ENCODE measurements at regions not wholly inside any gene's neighbourhood (a gene's known extent, or its start where the extent isn't known, plus 50 kb on each side); places are given as distances from the start of the nearest gene placed in this dataset.
"Not testable (repeated sequence)": the region's sequence is repeated elsewhere in the genome, so short reads cannot be mapped to it uniquely, and the experiment has no call there.

DNA sequence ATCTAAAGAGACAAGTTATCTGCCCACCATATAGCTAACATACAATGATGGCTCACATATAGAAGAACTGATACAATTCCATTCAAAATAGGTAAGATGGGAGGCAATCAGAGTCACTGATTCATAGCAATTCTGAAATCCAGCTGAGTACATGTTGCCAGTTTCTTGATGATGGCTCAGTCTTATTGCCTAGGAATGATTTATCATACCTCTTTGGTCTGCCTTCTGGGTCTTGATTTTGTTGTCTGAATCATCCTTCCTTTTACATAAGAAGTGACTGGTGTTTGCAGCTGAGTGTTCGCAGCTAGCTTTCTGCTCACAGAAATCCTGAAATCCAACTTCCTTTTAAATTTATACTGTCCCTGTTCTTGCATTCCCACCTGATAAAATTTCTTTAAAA lies 463.2 kb upstream of the MGAT4C start:
- no peaks in the 10 kb centered on the region for H3K27me3 ChIP-seq (replicated peaks; ENCODE audit: control insufficient read depth, insufficient read depth, low read length)
- no peaks in the 10 kb centered on the region for H3K36me3 ChIP-seq (ENCODE audit: control insufficient read depth, insufficient read depth, low read length)
- no peak for DNase-seq (ENCODE audit: extremely low read depth, insufficient read length)
- TF ChIP-seq, protein P1, sequence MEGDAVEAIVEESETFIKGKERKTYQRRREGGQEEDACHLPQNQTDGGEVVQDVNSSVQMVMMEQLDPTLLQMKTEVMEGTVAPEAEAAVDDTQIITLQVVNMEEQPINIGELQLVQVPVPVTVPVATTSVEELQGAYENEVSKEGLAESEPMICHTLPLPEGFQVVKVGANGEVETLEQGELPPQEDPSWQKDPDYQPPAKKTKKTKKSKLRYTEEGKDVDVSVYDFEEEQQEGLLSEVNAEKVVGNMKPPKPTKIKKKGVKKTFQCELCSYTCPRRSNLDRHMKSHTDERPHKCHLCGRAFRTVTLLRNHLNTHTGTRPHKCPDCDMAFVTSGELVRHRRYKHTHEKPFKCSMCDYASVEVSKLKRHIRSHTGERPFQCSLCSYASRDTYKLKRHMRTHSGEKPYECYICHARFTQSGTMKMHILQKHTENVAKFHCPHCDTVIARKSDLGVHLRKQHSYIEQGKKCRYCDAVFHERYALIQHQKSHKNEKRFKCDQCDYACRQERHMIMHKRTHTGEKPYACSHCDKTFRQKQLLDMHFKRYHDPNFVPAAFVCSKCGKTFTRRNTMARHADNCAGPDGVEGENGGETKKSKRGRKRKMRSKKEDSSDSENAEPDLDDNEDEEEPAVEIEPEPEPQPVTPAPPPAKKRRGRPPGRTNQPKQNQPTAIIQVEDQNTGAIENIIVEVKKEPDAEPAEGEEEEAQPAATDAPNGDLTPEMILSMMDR (IDR thresholded peaks at IDR 0.05; ENCODE audit: insufficient read depth, low read length, poor library complexity, severe bottlenecking), result no peak
- H3K4me3 ChIP-seq (replicated peaks; ENCODE audit: low read depth, low read length), result no peak overlapping the region

DNA sequence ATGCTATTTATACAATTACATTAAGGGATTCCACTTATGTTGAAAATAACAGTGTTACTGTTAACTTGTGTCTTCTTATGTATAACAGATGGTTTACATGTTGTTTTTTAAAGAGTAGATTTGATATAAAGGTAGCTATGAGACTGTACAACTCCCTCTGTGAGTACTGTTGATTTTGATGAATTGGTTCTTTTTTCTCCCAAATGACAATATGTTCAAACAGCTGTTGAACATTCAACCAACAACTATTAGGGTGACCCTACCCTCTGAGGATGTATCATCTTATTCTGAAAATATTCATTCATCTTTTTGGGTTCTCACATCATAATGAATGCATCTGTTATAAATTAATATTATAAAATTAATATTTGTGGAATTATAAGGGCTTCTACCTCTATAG lies 456.9 kb upstream of the MGAT4C start:
- DNase-seq (ENCODE audit: extremely low read depth, insufficient read length), result no peak
- H3K36me3 ChIP-seq (ENCODE audit: control insufficient read depth, insufficient read depth, low read length), result no peaks in the 10 kb centered on the region
- no peaks in the 10 kb centered on the region for H3K27me3 ChIP-seq (replicated peaks; ENCODE audit: control insufficient read depth, insufficient read depth, low read length)
- TF ChIP-seq, protein P1 (IDR thresholded peaks at IDR 0.05; ENCODE audit: insufficient read depth, low read length, poor library complexity, severe bottlenecking), result no peak
- H3K4me3 ChIP-seq (replicated peaks; ENCODE audit: low read depth, low read length), result no peak overlapping the region

DNA sequence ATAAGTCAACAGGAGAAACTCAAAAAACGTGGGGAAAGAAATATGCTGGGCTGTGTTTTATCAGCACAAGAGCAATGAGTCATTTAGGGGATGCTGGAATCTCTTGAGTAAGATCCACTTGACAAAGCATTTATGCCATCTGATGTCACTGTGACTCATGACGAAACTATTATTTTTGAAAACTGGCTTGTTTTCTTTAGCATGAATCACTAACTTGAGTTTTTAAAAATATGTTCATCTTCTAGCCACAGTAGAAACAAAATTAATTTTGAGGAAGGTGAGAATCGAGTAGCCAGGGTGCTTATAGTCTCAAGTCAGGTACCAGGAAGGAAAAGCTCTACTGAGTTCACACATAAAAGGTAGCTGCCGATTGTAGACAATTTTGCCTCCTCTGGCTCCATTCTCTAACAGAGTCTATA lies 456.2 kb upstream of the MGAT4C start:
- TF ChIP-seq, protein P1 (IDR thresholded peaks at IDR 0.05; ENCODE audit: insufficient read depth, low read length, poor library complexity, severe bottlenecking), result no peak
- Histone ChIP-seq H3K4me3 (replicated peaks; ENCODE audit: low read depth, low read length) (no peak overlapping the region), H3K27me3 (replicated peaks; ENCODE audit: control insufficient read depth, insufficient read depth, low read length) (no peaks in the 10 kb centered on the region), H3K36me3 (ENCODE audit: control insufficient read depth, insufficient read depth, low read length) (no peaks in the 10 kb centered on the region)
- no peak for DNase-seq (ENCODE audit: extremely low read depth, insufficient read length)

DNA sequence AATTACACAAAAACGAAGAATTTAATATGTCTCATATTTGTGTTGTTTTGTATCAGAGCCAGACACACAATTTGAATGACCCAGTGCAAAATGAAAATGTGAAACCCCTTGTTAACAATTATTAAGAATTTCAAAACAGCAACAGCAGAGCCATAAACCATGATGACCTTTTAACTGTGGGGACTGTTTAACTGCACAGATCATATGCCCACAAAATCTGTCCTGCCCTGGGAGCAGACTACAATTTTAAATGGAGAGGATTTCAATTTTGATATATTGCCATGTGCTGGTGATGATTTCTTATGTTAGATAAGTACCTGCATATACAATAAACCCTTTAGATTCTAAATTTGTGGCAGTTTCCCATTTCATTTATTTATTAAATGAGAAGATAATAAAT lies 455.5 kb upstream of the MGAT4C start:
- TF ChIP-seq, protein P1 (IDR thresholded peaks at IDR 0.05; ENCODE audit: insufficient read depth, low read length, poor library complexity, severe bottlenecking), result no peak
- H3K27me3 ChIP-seq (replicated peaks; ENCODE audit: control insufficient read depth, insufficient read depth, low read length), result no peaks in the 10 kb centered on the region
- H3K4me3 ChIP-seq (replicated peaks; ENCODE audit: low read depth, low read length), result no peak overlapping the region
- DNase-seq (ENCODE audit: extremely low read depth, insufficient read length), result no peak
- H3K36me3 ChIP-seq (ENCODE audit: control insufficient read depth, insufficient read depth, low read length), result no peaks in the 10 kb centered on the region

DNA sequence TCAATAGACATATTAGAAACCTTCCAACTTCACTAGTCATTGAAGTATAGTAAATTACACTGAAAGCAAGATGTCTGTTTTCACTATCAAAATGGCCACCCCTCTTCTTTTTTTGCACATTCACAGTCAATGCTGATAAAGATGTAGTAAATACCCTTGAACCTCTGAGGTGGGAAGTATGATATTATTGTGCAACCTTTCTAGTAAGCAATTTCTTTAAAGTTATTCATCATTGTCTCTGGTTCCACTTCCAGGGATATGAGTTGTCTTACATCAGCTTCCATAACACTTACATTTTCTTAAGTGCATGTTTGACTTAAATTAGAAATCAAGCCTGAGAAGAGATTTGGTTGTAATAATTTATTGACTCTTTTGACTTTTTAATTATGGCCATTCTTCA lies 453.9 kb upstream of the MGAT4C start:
- TF ChIP-seq, protein P1 (IDR thresholded peaks at IDR 0.05; ENCODE audit: insufficient read depth, low read length, poor library complexity, severe bottlenecking), result no peak
- Histone ChIP-seq H3K36me3 (ENCODE audit: control insufficient read depth, insufficient read depth, low read length) (no peaks in the 10 kb centered on the region), H3K27me3 (replicated peaks; ENCODE audit: control insufficient read depth, insufficient read depth, low read length) (no peaks in the 10 kb centered on the region), H3K4me3 (replicated peaks; ENCODE audit: low read depth, low read length) (no peak overlapping the region)
- DNase-seq (ENCODE audit: extremely low read depth, insufficient read length), result no peak

DNA sequence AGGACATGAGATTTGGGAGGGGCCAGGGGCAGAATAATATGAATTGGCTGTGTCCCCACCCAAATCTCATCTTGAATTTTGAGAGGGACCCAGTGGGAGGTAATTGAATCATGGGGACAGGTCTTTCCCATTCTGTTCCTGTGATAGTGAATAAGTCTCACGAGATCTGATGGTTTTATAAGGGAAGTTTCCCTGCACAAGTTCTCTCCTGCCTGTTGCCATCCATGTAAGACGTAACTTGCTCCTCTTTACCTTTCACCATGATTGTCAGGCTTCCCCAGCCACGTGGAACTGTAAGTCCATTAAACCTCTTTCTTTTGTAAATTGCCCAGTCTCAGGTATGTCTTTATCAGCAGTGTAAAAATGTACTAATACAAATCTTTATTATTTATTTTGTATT lies 452.8 kb upstream of the MGAT4C start:
- H3K36me3 ChIP-seq (ENCODE audit: control insufficient read depth, insufficient read depth, low read length); DNase-seq (ENCODE audit: extremely low read depth, insufficient read length); H3K27me3 ChIP-seq (replicated peaks; ENCODE audit: control insufficient read depth, insufficient read depth, low read length); H3K4me3 ChIP-seq (replicated peaks; ENCODE audit: low read depth, low read length): not testable (repeated sequence)
